Chondrocyte (in vitro differentiated cells): ENCODE measurements at regions not wholly inside any gene's neighbourhood (a gene's known extent, or its start where the extent isn't known, plus 50 kb on each side); places are given as distances from the start of the nearest gene placed in this dataset.

Experiments used
- DNase-seq: peaks from one replicate; pipeline ENCODE4 v3.0.0; 2021; ENCODE audit warnings: mixed read lengths, low spot score
- H3K27ac Mint-ChIP-seq: one replicate; pipeline ENCODE4 v1.8.0; 2021; ENCODE audit warnings: mild to moderate bottlenecking, moderate library complexity, mixed read lengths; ENCODE audit not compliant: unreplicated experiment
- H3K27me3 Mint-ChIP-seq: 2 replicates; pipeline ENCODE4 v1.8.0; 2021; ENCODE audit warnings: low read depth, mixed read lengths
- H3K36me3 Mint-ChIP-seq: 2 replicates; pipeline ENCODE4 v1.8.0; 2021; ENCODE audit warnings: low read depth, mixed read lengths
- H3K4me1 Mint-ChIP-seq: 2 replicates; pipeline ENCODE4 v1.8.0; 2021; ENCODE audit warnings: low read depth, mild to moderate bottlenecking, mixed read lengths
- H3K4me3 Mint-ChIP-seq: one replicate; pipeline ENCODE4 v1.8.0; 2021; ENCODE audit warnings: mild to moderate bottlenecking, moderate library complexity, mixed read lengths; ENCODE audit not compliant: unreplicated experiment
- H3K9me3 Mint-ChIP-seq: 2 replicates; pipeline ENCODE4 v1.8.0; 2021; ENCODE audit warnings: low read depth, mixed read lengths
- TF ChIP-seq, protein P1 (sequence below): fragments of 200-600 bp; sonication (generic); IDR thresholded peaks from 2 replicates; pipeline ENCODE4 v1.5.0; 2021; ENCODE audit warnings: antibody characterized with exemption, mild to moderate bottlenecking, moderate library complexity

DNA sequence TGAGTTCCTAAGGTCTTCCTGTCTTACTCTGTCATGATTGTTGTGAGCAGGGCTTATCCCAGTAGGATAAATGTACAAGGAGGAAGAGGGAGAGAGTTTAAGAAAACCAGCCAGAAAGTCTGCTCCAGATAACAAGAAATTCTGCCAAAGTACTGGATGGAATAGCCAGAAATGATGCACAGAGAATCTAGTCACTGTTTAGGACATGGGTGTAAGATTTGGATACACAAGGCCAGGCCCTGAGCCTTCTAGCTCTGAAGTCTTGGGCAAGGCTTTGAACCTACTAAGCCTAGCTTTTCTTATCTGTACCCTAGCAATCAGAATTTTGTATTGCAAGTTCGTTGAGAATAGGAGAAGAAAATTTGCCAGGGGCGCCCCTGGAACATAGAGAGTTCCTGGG, 180.4 kb upstream of the ROPN1 start:
- TF ChIP-seq, protein P1, sequence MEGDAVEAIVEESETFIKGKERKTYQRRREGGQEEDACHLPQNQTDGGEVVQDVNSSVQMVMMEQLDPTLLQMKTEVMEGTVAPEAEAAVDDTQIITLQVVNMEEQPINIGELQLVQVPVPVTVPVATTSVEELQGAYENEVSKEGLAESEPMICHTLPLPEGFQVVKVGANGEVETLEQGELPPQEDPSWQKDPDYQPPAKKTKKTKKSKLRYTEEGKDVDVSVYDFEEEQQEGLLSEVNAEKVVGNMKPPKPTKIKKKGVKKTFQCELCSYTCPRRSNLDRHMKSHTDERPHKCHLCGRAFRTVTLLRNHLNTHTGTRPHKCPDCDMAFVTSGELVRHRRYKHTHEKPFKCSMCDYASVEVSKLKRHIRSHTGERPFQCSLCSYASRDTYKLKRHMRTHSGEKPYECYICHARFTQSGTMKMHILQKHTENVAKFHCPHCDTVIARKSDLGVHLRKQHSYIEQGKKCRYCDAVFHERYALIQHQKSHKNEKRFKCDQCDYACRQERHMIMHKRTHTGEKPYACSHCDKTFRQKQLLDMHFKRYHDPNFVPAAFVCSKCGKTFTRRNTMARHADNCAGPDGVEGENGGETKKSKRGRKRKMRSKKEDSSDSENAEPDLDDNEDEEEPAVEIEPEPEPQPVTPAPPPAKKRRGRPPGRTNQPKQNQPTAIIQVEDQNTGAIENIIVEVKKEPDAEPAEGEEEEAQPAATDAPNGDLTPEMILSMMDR, result no peak
- Mint-ChIP-seq H3K4me3 (no peak overlapping the region), H3K27ac (no peak overlapping the region), H3K27me3 (no peaks in the 10 kb centered on the region), H3K9me3 (no peaks in the 10 kb centered on the region), H3K4me1 (peaks cover 16% of the 10 kb centered on the region), H3K36me3 (peaks cover 3% of the 10 kb centered on the region)
- no peak for DNase-seq

DNA sequence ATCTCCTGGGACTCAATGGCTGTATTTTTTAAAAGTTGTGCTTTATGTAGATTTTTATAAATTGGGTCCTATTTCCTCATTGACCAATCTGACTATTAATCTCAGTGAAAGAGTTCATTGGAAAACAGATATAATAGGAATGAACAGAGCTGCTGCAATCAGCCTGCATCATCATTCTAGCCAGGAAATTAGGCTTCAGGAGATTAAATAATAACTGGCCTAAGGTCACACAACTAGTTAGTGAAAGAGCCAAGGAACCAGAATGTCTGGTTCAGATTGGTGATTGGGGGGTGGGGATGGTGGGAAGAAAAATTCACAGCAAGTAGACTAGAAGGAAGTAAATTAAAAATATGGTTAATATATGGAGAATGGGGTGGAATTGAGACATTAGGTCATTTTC, 180.9 kb upstream of the ROPN1 start:
- H3K4me1 Mint-ChIP-seq, result peaks cover 15% of the 10 kb centered on the region
- H3K4me3 Mint-ChIP-seq, result no peak overlapping the region
- DNase-seq, result no peak
- H3K27me3 Mint-ChIP-seq, result no peaks in the 10 kb centered on the region
- H3K36me3 Mint-ChIP-seq, result peaks cover 3% of the 10 kb centered on the region
- TF ChIP-seq, protein P1, result no peak
- no peaks in the 10 kb centered on the region for H3K9me3 Mint-ChIP-seq
- no peak overlapping the region for H3K27ac Mint-ChIP-seq

DNA sequence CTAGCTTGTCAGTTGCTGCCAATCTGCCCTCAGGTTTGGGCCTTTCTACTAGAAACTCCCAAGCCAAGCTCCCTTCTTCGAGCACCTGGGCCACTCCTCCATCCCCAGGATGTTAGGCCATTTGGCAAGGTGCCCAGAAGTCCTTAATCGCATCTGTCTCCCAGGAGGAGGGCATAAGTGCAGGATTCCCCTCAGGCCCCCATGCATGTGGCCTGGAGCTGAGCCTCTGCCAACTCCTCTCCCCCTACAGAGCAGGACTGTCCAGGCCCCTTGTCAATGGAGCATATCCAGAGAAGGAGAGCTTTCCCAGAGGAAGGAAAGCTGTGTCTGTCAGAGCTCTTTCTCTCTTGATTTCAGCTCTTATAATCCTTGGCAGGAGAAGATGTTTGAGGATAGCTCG, 182.6 kb upstream of the ROPN1 start:
- TF ChIP-seq, protein P1, result no peak
- H3K27ac Mint-ChIP-seq, result no peak overlapping the region
- H3K4me1 Mint-ChIP-seq, result peaks cover 3% of the 10 kb centered on the region
- H3K27me3 Mint-ChIP-seq, result no peaks in the 10 kb centered on the region
- no peak for DNase-seq
- H3K9me3 Mint-ChIP-seq, result no peaks in the 10 kb centered on the region
- H3K4me3 Mint-ChIP-seq, result no peak overlapping the region
- H3K36me3 Mint-ChIP-seq, result peaks cover 3% of the 10 kb centered on the region

- no peak for DNase-seq
- H3K27me3 Mint-ChIP-seq, result no peaks in the 10 kb centered on the region
Observed at GRCh38 chr3:124174910-124175874, 183.3 kb upstream of the ROPN1 start.

DNA sequence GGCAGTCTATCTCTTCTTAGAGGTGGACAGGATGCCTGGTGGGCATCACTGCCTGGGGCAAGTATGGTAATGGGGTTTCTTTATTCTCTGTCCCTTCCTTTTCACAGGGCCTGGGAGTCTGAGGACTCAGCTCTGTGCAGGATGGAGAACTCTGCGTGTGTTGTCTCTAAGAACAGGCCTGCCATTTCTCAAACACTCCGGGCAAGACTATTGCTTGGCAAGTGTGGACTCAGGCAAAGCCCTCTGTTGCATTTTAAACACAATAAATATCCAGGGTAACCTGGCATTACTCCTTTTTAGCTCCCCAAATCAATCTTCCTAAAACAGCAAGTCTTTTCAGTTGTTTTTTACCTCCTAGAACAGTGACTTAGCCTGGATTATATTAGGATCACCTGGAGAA, 185.1 kb upstream of the ROPN1 start:
- H3K4me1 Mint-ChIP-seq, result peaks cover 3% of the 10 kb centered on the region
- peaks cover 3% of the 10 kb centered on the region for H3K36me3 Mint-ChIP-seq
- peaks cover 6% of the 10 kb centered on the region for H3K9me3 Mint-ChIP-seq
- H3K4me3 Mint-ChIP-seq, result no peak overlapping the region
- TF ChIP-seq, protein P1, result no peak
- H3K27ac Mint-ChIP-seq, result no peak overlapping the region
- no peaks in the 10 kb centered on the region for H3K27me3 Mint-ChIP-seq
- no peak for DNase-seq

More at GRCh38 chr3:124174910-124175874, 183.3 kb upstream of the ROPN1 start:
- Mint-ChIP-seq H3K9me3 (no peaks in the 10 kb centered on the region), H3K4me1 (peaks cover 3% of the 10 kb centered on the region), H3K4me3 (no peak overlapping the region), H3K27ac (no peak overlapping the region), H3K36me3 (peaks cover 3% of the 10 kb centered on the region)
- TF ChIP-seq, protein P1, result no peak
